ENCODE measurements at regions not wholly inside any gene's neighbourhood (a gene's known extent, or its start where the extent isn't known, plus 50 kb on each side); places are given as distances from the start of the nearest gene placed in this dataset.
"Not testable (repeated sequence)": the region's sequence is repeated elsewhere in the genome, so short reads cannot be mapped to it uniquely, and the experiment has no call there.

- Histone ChIP-seq H3K9ac (ENCODE audit: low read length) (no peak overlapping the region), H3K4me3 (ENCODE audit: low read depth, low read length) (no peak overlapping the region), H3K4me1 (ENCODE audit: control insufficient read depth, insufficient read depth, low read length) (no peaks in the 10 kb centered on the region), H3K27me3 (ENCODE audit: control insufficient read depth, insufficient read depth, low read length) (no peaks in the 10 kb centered on the region), H3K36me3 (ENCODE audit: control insufficient read depth, insufficient read depth, low read length) (no peaks in the 10 kb centered on the region), H3K27ac (ENCODE audit: low read depth, low read length) (no peak overlapping the region), H3K9me3 (ENCODE audit: control insufficient read depth, insufficient read depth, low read depth, low read length) (no peaks in the 10 kb centered on the region)
Measured at GRCh38 chr2:194411221-194411620, 1245.8 kb upstream of the SLC39A10 start.

GRCh38 chr2:194395818-194396217 lies 1261.2 kb upstream of the SLC39A10 start:
- no peaks in the 10 kb centered on the region for H3K4me1 ChIP-seq (ENCODE audit: control insufficient read depth, insufficient read depth, low read length)
- no peaks in the 10 kb centered on the region for H3K9me3 ChIP-seq (ENCODE audit: control insufficient read depth, insufficient read depth, low read depth, low read length)
- no peaks in the 10 kb centered on the region for H3K36me3 ChIP-seq (ENCODE audit: control insufficient read depth, insufficient read depth, low read length)
- H3K9ac ChIP-seq (ENCODE audit: low read length), result no peak overlapping the region
- no peak overlapping the region for H3K27ac ChIP-seq (ENCODE audit: low read depth, low read length)
- no peaks in the 10 kb centered on the region for H3K27me3 ChIP-seq (ENCODE audit: control insufficient read depth, insufficient read depth, low read length)
- no peak overlapping the region for H3K4me3 ChIP-seq (ENCODE audit: low read depth, low read length)

GRCh38 chr2:194385376-194385775 lies 1271.7 kb upstream of the SLC39A10 start:
- Histone ChIP-seq H3K9me3 (ENCODE audit: control insufficient read depth, insufficient read depth, low read depth, low read length) (peaks cover 27% of the 10 kb centered on the region), H3K27me3 (ENCODE audit: control insufficient read depth, insufficient read depth, low read length) (no peaks in the 10 kb centered on the region)

GRCh38 chr2:194383401-194383800 lies 1273.6 kb upstream of the SLC39A10 start:
- H3K9ac ChIP-seq (ENCODE audit: low read length), result no peak overlapping the region
- H3K4me3 ChIP-seq (ENCODE audit: low read depth, low read length), result no peak overlapping the region
- H3K4me1 ChIP-seq (ENCODE audit: control insufficient read depth, insufficient read depth, low read length), result no peaks in the 10 kb centered on the region
- H3K9me3 ChIP-seq (ENCODE audit: control insufficient read depth, insufficient read depth, low read depth, low read length), result peaks cover 27% of the 10 kb centered on the region
- no peaks in the 10 kb centered on the region for H3K36me3 ChIP-seq (ENCODE audit: control insufficient read depth, insufficient read depth, low read length)
- no peaks in the 10 kb centered on the region for H3K27me3 ChIP-seq (ENCODE audit: control insufficient read depth, insufficient read depth, low read length)
- no peak overlapping the region for H3K27ac ChIP-seq (ENCODE audit: low read depth, low read length)

More at GRCh38 chr2:194385376-194385775, 1271.7 kb upstream of the SLC39A10 start:
- Histone ChIP-seq H3K36me3 (ENCODE audit: control insufficient read depth, insufficient read depth, low read length) (no peaks in the 10 kb centered on the region), H3K9ac (ENCODE audit: low read length) (no peak overlapping the region), H3K4me3 (ENCODE audit: low read depth, low read length) (no peak overlapping the region), H3K27ac (ENCODE audit: low read depth, low read length) (no peak overlapping the region), H3K4me1 (ENCODE audit: control insufficient read depth, insufficient read depth, low read length) (no peaks in the 10 kb centered on the region)

- peaks cover 27% of the 10 kb centered on the region for H3K9me3 ChIP-seq (ENCODE audit: control insufficient read depth, insufficient read depth, low read depth, low read length)
Measured at GRCh38 chr2:194382221-194382620, 1274.8 kb upstream of the SLC39A10 start.

GRCh38 chr2:194380011-194380410 lies 1277.0 kb upstream of the SLC39A10 start:
- Histone ChIP-seq H3K36me3 (ENCODE audit: control insufficient read depth, insufficient read depth, low read length) (no peaks in the 10 kb centered on the region), H3K9me3 (ENCODE audit: control insufficient read depth, insufficient read depth, low read depth, low read length) (peaks cover 23% of the 10 kb centered on the region), H3K27ac (ENCODE audit: low read depth, low read length) (no peak overlapping the region), H3K9ac (ENCODE audit: low read length) (no peak overlapping the region), H3K4me3 (ENCODE audit: low read depth, low read length) (no peak overlapping the region), H3K4me1 (ENCODE audit: control insufficient read depth, insufficient read depth, low read length) (no peaks in the 10 kb centered on the region), H3K27me3 (ENCODE audit: control insufficient read depth, insufficient read depth, low read length) (no peaks in the 10 kb centered on the region)

More at GRCh38 chr2:194382221-194382620, 1274.8 kb upstream of the SLC39A10 start:
- Histone ChIP-seq H3K4me1 (ENCODE audit: control insufficient read depth, insufficient read depth, low read length) (no peaks in the 10 kb centered on the region), H3K36me3 (ENCODE audit: control insufficient read depth, insufficient read depth, low read length) (no peaks in the 10 kb centered on the region), H3K9ac (ENCODE audit: low read length) (no peak overlapping the region), H3K4me3 (ENCODE audit: low read depth, low read length) (no peak overlapping the region), H3K27ac (ENCODE audit: low read depth, low read length) (no peak overlapping the region), H3K27me3 (ENCODE audit: control insufficient read depth, insufficient read depth, low read length) (no peaks in the 10 kb centered on the region)

GRCh38 chr2:194367390-194367789 lies 1289.6 kb upstream of the SLC39A10 start:
- not testable (repeated sequence) for H3K9me3 ChIP-seq (ENCODE audit: control insufficient read depth, insufficient read depth, low read depth, low read length); H3K27ac ChIP-seq (ENCODE audit: low read depth, low read length); H3K9ac ChIP-seq (ENCODE audit: low read length); H3K27me3 ChIP-seq (ENCODE audit: control insufficient read depth, insufficient read depth, low read length); H3K4me3 ChIP-seq (ENCODE audit: low read depth, low read length); H3K4me1 ChIP-seq (ENCODE audit: control insufficient read depth, insufficient read depth, low read length); H3K36me3 ChIP-seq (ENCODE audit: control insufficient read depth, insufficient read depth, low read length)

- no peaks in the 10 kb centered on the region for H3K36me3 ChIP-seq (ENCODE audit: control insufficient read depth, insufficient read depth, low read length)
- H3K4me3 ChIP-seq (ENCODE audit: low read depth, low read length), result no peak overlapping the region
- H3K27ac ChIP-seq (ENCODE audit: low read depth, low read length), result no peak overlapping the region
- no peak overlapping the region for H3K9ac ChIP-seq (ENCODE audit: low read length)
- no peaks in the 10 kb centered on the region for H3K4me1 ChIP-seq (ENCODE audit: control insufficient read depth, insufficient read depth, low read length)
- peaks cover 7% of the 10 kb centered on the region; the same call in 1 of the 2 replicates for H3K9me3 ChIP-seq (ENCODE audit: control insufficient read depth, insufficient read depth, low read depth, low read length)
- H3K27me3 ChIP-seq (ENCODE audit: control insufficient read depth, insufficient read depth, low read length), result no peaks in the 10 kb centered on the region
Measured at GRCh38 chr2:194363878-194364277, 1293.1 kb upstream of the SLC39A10 start.

- Histone ChIP-seq H3K9me3 (ENCODE audit: control insufficient read depth, insufficient read depth, low read depth, low read length) (peaks cover 7% of the 10 kb centered on the region; the same call in 1 of the 2 replicates), H3K4me1 (ENCODE audit: control insufficient read depth, insufficient read depth, low read length) (no peaks in the 10 kb centered on the region), H3K27me3 (ENCODE audit: control insufficient read depth, insufficient read depth, low read length) (no peaks in the 10 kb centered on the region), H3K36me3 (ENCODE audit: control insufficient read depth, insufficient read depth, low read length) (no peaks in the 10 kb centered on the region), H3K4me3 (ENCODE audit: low read depth, low read length) (no peak overlapping the region), H3K9ac (ENCODE audit: low read length) (no peak overlapping the region), H3K27ac (ENCODE audit: low read depth, low read length) (no peak overlapping the region)
Measured at GRCh38 chr2:194363295-194363694, 1293.7 kb upstream of the SLC39A10 start.

GRCh38 chr2:194352505-194352904 lies 1304.5 kb upstream of the SLC39A10 start:
- H3K36me3 ChIP-seq (ENCODE audit: control insufficient read depth, insufficient read depth, low read length), result no peaks in the 10 kb centered on the region
- H3K9ac ChIP-seq (ENCODE audit: low read length), result no peak overlapping the region
- no peaks in the 10 kb centered on the region for H3K27me3 ChIP-seq (ENCODE audit: control insufficient read depth, insufficient read depth, low read length)
- H3K9me3 ChIP-seq (ENCODE audit: control insufficient read depth, insufficient read depth, low read depth, low read length), result no peaks in the 10 kb centered on the region
- no peak overlapping the region for H3K27ac ChIP-seq (ENCODE audit: low read depth, low read length)
- no peaks in the 10 kb centered on the region for H3K4me1 ChIP-seq (ENCODE audit: control insufficient read depth, insufficient read depth, low read length)
- no peak overlapping the region for H3K4me3 ChIP-seq (ENCODE audit: low read depth, low read length)

GRCh38 chr2:194346193-194346592 lies 1310.8 kb upstream of the SLC39A10 start:
- Histone ChIP-seq H3K27ac (ENCODE audit: low read depth, low read length) (no peak overlapping the region), H3K9ac (ENCODE audit: low read length) (no peak overlapping the region), H3K4me3 (ENCODE audit: low read depth, low read length) (no peak overlapping the region), H3K4me1 (ENCODE audit: control insufficient read depth, insufficient read depth, low read length) (no peaks in the 10 kb centered on the region), H3K36me3 (ENCODE audit: control insufficient read depth, insufficient read depth, low read length) (no peaks in the 10 kb centered on the region), H3K27me3 (ENCODE audit: control insufficient read depth, insufficient read depth, low read length) (no peaks in the 10 kb centered on the region), H3K9me3 (ENCODE audit: control insufficient read depth, insufficient read depth, low read depth, low read length) (no peaks in the 10 kb centered on the region)

- no peaks in the 10 kb centered on the region for H3K36me3 ChIP-seq (ENCODE audit: control insufficient read depth, insufficient read depth, low read length)
- H3K27ac ChIP-seq (ENCODE audit: low read depth, low read length), result no peak overlapping the region
- H3K9ac ChIP-seq (ENCODE audit: low read length), result no peak overlapping the region
- no peaks in the 10 kb centered on the region for H3K4me1 ChIP-seq (ENCODE audit: control insufficient read depth, insufficient read depth, low read length)
- no peaks in the 10 kb centered on the region for H3K27me3 ChIP-seq (ENCODE audit: control insufficient read depth, insufficient read depth, low read length)
- H3K4me3 ChIP-seq (ENCODE audit: low read depth, low read length), result no peak overlapping the region
- no peaks in the 10 kb centered on the region for H3K9me3 ChIP-seq (ENCODE audit: control insufficient read depth, insufficient read depth, low read depth, low read length)
Measured at GRCh38 chr2:194345347-194345746, 1311.7 kb upstream of the SLC39A10 start.
